ENCODE measurements at regions not wholly inside any gene's neighbourhood (a gene's known extent, or its start where the extent isn't known, plus 50 kb on each side); places are given as distances from the start of the nearest gene placed in this dataset.
"Not testable (repeated sequence)": the region's sequence is repeated elsewhere in the genome, so short reads cannot be mapped to it uniquely, and the experiment has no call there.

DNA sequence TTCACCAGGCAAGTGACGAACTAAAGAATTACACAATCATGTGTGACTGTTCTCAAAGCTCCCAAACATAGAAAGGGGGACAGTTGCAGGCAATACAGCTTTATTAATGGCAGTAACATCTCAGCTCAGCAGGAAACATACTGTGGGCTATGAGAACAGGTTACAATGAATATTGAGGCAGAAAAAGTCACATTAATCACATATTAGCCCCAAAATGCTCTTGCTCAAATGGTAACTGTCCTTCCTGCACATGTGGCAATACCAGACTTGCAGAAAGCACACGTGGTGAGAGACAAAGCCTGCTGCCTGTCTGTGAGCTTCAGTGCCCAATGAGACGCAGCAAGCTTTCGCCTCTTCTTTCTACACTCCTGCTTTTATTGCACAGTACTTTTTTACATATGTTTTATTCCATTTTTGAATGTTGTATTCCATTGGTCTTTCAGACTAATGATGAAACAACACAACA is 104.9 kb upstream of the ACBD5 start:
- DNase-seq (ENCODE audit: low read depth, low spot score): no peak

GRCh38 chr10:27344568-27345454 is 104.2 kb upstream of the ACBD5 start:
- no peak for DNase-seq (ENCODE audit: low read depth, low spot score)

DNA sequence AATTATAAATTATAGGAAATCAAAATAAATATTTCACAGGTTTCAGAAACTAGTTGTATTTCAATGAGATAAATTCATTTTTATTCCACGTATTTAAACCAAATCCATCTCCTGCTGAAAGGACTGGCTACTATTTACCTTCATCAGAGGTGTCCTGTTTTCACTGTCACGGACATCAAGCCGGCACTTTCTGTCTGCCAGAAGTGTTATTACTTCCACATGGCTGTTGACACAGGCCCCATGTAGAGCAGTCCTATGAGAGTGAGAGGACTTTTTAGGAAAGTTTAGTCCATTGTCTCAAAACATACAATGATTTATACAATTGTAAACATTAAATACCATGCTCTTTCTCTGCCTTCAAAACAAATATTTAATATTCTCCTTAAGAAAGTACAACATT is 100.4 kb upstream of the ACBD5 start:
- DNase-seq (ENCODE audit: low read depth, low spot score): no peak

DNA sequence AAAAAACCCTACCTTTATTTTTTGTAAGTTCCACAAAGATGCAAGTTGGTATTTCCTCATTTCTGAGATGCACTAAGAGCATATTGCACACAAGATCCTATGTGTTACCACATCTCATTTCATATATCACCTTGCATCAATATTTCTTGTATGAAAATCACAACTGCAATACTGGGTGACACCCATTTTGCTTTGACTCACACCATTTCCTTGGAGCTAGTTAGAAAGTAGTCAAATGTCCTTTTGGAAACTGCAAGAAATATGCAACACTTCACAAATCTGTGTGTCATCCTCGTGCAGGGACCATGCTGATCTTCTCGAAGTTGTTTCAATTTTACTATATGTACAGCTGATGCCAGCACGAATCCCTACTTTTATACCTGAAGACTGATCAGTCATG is 94.6 kb upstream of the ACBD5 start:
- not testable (repeated sequence) for DNase-seq (ENCODE audit: low read depth, low spot score)

- no peak for DNase-seq (ENCODE audit: low read depth, low spot score)
Measured at GRCh38 chr10:27330074-27330473, 89.5 kb upstream of the ACBD5 start.

- no peak for DNase-seq (ENCODE audit: low read depth, low spot score)
Measured at GRCh38 chr10:27328946-27329345, 88.3 kb upstream of the ACBD5 start.

- DNase-seq (ENCODE audit: low read depth, low spot score): not testable (repeated sequence)
Measured at GRCh38 chr10:27326748-27327147, 86.2 kb upstream of the ACBD5 start.

- DNase-seq (ENCODE audit: low read depth, low spot score): peak; percentile 68
Measured at GRCh38 chr10:27319752-27320431, 79.3 kb upstream of the ACBD5 start.

DNA sequence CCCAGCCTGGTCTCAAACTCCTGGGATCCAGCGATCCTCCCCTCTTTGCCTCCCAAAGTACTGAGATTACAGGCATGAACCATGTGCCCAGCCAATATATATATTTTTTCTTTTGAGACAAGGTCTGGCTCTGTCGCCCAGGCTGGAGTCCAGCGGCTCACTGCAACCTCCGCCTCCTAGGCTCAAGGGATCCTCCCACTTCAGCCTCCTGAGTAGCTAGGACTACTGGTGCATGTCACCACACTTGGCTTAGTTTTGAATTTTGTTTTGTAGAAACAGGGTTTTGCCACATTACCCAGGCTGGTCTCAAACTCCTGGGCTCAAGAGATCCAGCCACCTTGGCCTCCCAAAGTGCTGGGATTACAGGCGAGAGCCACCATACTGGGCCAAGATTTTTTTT is 78.5 kb upstream of the ACBD5 start:
- DNase-seq (ENCODE audit: low read depth, low spot score): not testable (repeated sequence)

- DNase-seq (ENCODE audit: low read depth, low spot score): not testable (repeated sequence)
Measured at GRCh38 chr10:27315082-27315481, 74.5 kb upstream of the ACBD5 start.

DNA sequence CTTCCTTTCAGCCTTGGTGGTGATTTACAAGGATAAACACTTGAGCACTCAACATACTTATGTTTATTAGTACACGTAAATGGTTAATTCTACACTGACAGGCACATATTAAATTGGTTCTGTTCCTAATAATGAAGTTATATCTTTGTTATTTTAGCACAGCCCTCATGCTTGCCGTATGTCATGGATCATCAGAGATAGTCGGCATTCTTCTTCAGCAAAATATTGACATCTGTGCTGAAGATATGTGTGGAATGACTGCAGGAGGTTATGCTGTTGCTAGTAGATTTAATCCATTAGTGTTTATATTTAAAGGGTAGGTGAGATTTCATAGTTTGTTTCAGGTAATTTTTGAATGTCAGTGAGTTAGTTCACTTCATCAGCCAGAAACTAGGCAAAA is 73.0 kb upstream of the ACBD5 start:
- not testable (repeated sequence) for DNase-seq (ENCODE audit: low read depth, low spot score)

DNA sequence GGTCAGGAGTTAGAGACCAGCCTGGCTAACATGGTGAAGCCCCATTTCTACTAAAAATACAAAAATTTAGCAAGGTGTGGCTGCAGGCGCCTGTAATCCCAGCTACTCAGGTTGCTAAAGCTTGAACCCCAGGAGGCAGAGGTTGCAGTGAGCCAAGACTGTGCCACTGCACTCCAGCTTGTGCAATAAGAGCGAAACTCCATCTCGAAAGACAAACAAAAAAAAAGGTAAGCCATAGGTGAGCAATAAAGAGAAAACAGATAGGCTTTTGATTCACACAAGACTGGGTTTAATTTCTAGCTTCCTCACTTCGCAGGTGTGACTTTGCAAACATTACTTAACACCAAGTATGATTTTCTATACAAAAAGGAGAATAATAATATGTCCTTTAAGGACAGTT is 72.3 kb upstream of the ACBD5 start:
- DNase-seq (ENCODE audit: low read depth, low spot score): no peak

DNA sequence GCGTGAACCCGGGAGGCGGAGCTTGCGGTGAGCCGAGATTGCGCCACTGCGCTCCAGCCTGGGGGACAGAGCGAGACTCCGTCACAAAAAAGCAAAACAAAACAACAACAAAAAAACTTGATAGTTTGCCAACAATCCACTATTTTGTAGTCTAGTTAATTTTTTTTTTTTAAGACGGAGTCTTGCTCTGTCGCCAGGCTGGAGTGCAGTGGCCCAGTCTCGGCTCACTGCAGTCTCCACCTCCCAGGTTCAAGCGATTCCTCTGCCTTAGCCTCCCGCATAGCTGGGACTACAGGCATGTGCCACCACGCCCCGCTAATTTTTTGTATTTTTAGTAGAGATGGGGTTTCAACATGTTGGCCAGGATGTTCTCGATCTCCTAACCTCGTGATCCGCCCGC is 71.2 kb upstream of the ACBD5 start:
- DNase-seq (ENCODE audit: low read depth, low spot score): peak; percentile 33

- DNase-seq (ENCODE audit: low read depth, low spot score): not testable (repeated sequence)
Measured at GRCh38 chr10:27298522-27298850, 57.9 kb upstream of the ACBD5 start.

- no peak for DNase-seq (ENCODE audit: low read depth, low spot score)
Measured at GRCh38 chr10:27297844-27298521, 57.4 kb upstream of the ACBD5 start.

- not testable (repeated sequence) for DNase-seq (ENCODE audit: low read depth, low spot score)
Measured at GRCh38 chr10:27296285-27296684, 55.7 kb upstream of the ACBD5 start.

DNA sequence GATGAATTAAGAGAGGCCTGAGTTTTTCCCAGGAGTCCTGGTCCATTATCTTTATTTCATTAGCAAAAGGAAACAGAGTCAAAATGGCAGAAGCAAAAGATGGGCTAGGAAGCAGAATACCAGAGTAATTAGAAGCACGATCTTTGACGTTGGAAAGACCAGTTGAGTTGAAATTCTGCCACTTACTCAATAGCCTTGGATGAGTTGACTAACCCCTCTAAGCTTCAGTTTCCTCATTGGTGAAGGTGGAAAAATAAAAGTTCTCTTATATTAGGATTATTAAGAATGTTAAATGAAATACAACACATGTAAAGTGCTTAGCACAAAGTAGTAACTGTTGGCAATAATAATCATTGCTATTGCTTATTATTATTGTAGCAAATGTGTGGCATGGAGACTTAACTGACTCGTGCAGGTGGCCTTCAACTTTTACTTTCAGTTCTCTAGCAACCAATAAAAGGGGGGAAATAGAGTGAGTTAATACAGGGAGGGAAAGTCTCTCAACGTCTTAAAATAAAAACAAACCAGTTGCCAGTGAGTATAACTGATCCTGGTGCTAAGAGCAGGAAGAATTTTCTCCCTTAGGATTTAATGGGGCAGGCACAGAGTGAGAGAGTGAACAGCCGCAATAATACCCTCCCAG is 50.8 kb upstream of the ACBD5 start:
- DNase-seq (ENCODE audit: low read depth, low spot score): not testable (repeated sequence)

Measured in ELF-1 (cell line).